CD4-positive, alpha-beta T cell treated with Interleukin-1 beta for 1 hour (primary cell): ENCODE measurements at regions not wholly inside any gene's neighbourhood (a gene's known extent, or its start where the extent isn't known, plus 50 kb on each side); places are given as distances from the start of the nearest gene placed in this dataset.
"Not testable (repeated sequence)": the region's sequence is repeated elsewhere in the genome, so short reads cannot be mapped to it uniquely, and the experiment has no call there.

Source experiments
- DNase-seq, 2 donors: peaks; one replicate each; pipeline ENCODE4 v3.0.0-alpha.2; 2020 to 2022

DNA sequence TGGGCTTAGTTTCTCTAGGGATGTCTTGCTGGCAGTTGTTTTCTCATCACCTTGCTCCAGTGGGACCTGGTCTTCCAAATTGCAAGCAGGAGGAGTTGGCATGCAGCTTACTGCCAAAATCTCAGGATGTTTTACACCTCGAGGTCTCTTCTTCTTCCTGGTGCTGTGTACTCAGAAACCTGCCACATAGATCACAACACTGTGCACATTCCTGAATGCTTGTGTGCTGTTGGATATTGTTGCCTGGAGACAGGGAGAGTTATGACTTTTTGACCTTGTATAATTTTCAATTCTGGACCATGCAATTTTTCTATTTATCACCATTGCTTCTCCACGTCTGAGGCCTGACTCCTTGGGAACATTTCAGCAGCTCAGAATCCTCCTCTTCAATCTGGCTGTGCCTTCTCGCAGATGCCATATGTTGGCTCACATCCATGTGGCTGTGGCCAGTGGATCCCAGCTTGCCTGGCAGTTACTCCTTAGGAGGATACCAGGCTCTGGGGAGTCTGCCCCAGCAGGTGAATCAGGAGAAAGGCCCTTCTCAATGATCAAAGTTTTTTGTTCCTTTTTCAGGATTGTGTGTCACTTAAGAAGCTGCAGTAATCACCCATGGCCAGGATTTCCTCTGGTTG is 489.3 kb downstream of the TSN start:
- no peak for DNase-seq

DNA sequence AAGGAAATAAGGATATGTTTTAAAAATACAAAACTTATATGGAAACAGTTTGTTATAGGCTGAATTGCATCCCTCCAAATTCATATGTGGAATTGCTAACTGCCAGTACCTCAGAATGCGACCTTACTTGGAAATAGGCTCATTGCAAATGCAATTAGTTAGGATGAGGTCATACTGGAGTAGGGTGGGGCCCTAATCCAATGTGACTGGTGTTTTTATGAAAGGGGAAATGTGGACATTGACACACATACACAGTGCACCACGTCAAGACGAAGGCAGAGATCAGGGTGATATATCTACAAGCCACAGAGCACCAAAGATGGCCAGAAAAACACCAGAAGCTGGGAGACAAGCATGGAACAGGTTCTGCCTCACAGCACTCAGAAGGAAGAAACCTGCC is 494.2 kb downstream of the TSN start:
- no peak for DNase-seq

DNA sequence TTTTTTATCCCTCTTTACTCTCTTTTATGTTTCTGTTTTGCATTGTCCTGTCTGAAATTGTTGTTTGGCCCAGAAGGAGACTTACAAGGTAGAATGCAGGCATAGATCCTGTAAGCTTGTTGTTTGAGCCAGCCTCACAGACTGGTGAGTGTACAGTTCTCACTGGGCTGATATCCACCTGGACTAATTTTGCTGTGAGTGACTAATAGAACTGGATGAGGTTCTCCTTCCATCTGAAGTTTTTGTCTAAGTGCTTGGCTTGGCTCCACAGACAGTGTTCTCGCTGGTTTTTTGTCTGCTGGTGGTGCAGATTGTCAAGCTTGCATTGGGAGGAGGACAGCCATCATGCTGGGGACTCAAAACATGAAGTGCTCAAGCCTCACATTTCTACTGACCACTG is 495.7 kb downstream of the TSN start:
- no peak for DNase-seq

DNA sequence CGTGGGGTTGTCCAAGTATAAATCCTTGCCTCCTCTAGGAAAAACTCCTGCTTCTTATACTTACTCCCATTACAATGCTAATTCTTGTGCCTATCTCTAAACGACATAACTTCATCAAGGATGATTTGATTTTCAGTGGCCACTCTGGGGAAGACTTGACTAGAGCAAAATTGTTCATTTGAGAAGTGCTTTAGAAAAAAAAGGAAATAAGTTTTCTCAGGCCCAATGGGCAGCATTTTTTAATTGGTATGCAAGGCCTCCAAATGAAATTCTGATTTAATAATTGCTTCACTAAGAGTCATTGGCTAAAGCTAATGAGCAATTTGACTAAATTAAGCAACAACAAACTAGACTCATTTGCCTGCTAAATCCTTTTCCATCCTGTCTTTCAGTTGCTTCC is 496.1 kb downstream of the TSN start:
- no peak for DNase-seq

DNA sequence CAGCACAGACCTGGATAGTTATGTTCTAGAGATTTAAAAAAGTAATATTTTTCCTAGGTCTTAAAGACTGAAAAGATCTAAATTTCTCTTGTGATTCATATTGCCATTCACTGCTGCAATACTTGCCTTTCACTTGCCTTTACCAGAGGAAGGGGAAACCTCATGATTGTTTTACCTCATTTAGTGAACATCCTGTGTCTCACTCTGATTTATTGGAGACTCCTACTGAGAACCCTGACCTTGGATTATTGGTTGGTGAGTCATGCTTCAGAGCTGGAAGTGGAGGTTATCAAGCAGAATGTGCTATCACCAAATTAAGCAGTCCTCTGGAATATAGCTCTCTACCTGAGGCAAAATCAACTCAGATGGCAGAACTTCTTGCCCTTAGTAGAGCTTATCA is 500.5 kb downstream of the TSN start:
- no peak for DNase-seq

DNA sequence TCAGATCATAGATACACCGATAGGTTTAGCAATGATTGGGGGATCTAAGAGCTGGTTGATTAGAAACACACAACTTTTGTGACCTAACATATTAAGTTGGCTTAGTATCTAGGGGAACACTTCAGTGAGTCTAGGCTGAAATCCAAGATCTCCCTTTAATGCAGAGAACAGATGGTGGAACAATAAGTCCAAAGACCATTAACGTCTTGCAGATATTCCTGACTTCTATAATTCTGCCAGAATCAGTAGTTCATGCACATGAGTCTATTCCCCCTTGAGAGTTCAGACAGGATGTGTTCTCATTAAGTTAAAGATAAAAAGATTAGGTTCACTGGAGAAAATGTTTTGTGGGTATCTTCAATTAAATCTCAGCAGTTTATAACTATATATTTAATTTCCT is 506.5 kb downstream of the TSN start:
- no peak for DNase-seq

DNA sequence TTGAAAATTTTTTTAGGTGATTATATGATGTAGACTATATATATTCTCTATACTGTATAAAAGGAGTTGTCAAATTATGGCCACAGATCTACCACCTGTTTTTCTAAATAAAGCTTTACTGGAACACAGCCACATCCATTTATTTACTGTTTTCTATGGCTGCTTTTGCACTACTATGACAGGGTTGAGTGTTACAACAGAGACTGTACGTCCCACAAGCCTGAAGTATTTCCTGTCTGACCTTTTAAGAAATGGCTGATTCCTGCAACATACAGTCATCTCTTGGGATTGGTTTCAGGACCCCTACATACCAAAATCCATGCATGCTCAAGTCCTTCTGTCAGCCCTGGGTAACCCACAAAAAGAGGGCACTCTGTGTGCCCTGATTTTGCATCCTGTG is 508.3 kb downstream of the TSN start:
- no peak for DNase-seq

DNA sequence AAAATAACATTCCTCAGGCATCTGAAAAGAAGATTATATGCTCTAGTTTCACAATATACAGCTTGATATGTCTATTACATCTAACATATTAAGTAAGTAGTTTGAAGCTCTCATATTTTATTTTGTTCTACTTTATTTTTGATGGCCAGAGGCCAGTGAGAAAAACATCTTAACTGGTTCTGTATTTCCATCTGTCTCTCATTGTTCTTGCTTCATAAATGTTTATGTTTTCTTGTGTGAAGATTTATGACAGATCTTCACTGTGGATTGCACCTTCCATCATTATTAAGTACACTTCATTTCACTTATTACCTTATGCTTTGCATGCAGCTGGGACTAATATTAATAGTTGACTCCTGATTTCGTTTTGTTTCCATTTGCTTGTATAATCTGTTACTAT is 511.2 kb downstream of the TSN start:
- no peak for DNase-seq

DNA sequence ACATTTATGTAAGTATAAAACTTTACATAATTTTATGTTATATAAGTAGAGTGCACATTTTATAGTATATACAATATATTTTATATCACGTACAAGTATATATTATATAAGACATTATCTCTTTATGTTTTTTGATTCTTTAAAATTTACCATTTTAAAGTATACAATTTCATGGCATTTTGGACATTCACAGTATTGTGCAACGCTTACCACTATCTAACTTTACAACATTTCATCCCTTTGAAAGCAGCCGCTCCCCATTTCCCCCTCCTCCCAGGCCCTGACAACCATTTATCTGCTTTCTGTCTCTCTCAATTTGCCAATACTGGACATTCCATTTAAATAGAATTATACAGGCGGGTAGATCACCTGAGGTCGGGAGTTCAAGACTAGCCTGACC is 512.5 kb downstream of the TSN start:
- no peak for DNase-seq

DNA sequence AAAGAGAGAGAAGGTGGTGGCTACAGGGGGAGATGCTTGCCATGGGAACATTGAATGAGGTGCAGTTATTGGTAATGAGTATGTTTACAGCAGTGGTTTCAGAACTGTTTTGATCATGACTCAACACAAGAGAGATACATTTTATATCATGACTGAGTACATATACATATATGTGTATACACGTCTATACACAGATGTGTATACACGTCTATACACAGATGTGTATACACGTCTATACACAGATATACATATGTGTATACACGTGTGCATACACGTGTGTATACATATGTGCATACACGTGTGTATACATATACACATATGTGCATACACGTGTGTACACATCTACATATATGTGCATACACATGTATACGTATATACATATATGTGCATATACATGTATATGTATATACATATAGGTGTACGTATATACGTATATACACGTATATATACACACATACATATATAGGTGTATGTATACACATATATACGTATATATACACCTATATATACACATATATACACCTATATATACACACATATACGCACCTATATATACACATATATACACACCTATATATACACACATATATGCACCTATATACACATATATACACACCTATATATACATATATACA is 518.5 kb downstream of the TSN start:
- no peak for DNase-seq

DNA sequence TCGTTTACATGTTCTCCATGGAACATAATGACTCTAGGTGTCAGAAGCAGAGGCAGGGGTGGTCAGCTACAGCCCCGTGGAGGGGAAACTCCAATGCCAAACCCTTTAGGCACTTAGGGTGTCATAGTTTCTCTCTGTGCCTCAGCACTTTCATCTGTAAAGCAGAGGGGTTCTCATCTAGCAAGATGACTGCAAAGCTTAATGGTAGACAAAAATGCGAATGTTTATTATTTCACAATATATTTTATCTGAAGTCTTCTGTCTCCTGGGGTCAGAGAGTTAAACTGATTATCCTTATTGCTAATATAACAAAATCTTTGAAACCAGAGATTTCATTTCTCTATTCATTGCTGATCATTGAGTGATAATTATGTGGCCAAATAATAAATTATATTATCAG is 522.5 kb downstream of the TSN start:
- no peak for DNase-seq

DNA sequence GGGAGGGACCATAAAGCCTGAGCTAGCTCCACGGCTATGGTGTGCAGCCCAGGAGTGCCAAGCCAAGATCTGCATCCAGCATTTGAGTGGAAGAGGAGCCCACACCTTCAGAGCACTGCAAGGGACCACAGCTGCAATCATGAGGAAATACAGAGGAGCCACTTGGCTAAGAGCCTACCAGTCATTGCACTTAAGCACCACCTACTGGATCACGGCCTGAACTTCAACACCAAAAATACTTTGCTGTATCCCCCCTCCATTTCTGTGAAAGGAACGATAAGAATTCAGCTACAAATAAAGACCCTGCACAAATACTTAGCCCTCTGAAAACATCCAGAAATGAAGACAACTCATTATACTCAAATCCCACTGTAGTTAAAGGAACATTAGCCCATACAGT is 545.3 kb downstream of the TSN start:
- DNase-seq, result no peak

DNA sequence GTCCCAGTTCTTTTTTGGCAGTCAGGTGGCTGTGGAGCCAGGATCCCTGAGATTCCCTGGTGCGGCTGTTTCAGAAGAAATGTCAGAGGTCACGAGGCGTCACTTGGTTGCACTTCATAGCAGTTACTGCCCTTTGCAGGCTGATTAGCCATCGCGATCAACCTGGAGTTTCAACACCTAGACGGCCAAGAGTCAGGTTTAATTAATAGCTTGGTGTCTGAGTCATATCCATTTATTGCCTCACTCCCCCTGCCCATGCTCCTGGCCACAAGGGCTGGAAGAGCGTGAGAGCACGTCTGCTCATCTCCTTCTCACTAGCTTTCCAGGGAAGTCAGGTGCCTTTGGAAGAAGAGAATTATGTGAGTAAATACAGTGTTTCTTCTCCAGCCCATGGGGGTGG is 552.3 kb downstream of the TSN start:
- DNase-seq, result no peak

DNA sequence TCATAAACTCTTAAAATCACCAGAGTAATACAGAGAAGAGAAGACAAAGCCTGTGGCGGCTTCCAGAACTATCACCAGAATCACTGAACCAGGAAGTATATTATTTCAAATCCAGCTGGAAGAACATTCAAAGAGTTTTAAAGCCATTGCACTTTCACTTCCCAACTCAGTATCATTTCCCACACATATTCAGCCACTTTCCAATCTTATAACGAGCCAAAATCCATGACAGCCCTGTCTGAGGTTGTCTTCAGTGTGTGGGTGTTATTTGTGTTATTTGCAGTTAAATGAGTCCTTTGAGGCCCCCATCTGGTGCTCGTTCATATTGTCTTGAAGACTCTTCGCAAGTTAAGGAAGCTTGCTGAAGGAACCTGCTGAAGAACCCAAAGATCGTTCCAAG is 559.9 kb downstream of the TSN start:
- no peak for DNase-seq

DNA sequence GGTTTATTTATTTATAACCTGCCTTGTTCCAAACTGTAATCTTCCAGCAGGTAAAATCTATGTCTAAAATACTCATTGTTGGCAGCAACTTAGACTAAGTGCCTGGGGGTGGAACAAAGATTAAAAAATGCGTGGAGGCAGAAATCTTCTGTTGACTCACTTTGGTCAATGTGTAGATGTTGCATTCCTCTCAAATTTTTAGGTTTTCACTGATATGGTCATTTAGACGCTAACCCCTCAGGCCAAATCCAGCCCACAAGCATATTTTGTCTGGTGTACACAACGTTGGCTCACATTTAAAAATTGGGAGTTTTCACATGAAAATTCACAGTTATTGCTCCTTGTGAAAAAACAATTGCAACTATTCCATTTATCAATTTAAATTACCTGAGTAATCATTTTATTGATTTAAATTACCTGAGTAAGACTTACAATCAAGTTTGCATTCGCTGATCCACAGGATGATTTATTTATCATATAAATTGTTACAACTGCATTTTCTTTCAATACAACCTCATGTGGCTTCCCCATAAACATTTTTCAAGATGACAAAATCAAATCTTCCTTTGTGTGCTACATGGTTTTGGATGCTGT is 564.2 kb downstream of the TSN start:
- no peak for DNase-seq

DNA sequence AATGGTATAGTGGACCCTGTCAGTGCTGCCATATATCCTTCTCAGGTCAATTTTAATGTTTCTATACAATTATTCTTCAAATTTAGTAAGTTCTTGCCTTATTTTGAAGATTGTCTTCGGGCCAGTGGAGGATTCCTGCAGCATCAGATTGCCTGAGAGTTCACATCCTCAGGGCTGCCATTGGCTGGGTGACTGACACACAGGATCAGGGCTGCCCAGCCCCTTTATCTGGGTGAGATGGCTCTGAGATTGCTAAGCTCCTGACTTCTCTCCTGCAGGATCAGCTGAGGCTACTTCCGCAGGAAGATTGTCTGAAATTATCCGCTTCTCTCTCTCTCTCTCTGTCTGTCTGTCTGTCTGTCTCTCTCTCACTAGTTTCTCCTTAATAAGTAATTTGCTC is 567.4 kb downstream of the TSN start:
- no peak for DNase-seq

DNA sequence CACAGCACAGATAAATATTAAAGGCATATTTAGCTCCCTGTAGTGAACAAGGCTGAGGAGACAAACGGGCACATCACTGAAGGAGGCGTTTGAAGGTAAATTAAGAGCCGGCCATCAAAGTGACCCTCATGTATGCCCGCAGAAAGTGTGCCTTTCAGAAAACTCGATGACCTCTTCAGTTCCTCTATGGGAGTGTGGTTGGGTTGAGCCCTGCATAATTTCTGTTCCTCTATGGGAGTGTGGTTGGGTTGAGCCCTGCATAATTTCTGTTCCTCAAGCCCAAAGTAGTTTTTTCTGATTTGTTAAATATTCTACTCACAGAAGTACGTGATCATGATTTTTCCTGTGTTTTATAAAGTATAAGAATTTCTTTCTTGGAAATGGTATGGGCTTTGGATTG is 568.5 kb downstream of the TSN start:
- DNase-seq, result no peak

DNA sequence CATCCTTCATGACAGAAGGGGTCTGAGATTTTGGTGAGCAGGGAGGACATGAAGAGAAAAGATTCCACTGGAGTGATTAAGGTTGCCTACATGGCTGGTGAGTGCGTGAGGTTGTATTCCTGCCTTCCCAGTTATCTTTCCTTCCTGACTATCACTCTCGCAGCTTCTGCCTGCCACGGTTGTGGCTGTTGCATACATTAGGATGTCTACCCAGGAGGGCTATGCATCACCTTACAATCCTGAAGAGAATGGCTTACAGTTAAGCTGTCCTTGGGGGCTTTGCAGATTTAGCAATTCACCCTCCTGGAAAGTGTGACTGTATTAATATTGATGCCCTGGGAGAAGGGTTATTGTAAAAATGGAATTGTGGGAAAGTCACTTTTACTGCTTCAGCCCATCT is 571.0 kb downstream of the TSN start:
- no peak for DNase-seq

DNA sequence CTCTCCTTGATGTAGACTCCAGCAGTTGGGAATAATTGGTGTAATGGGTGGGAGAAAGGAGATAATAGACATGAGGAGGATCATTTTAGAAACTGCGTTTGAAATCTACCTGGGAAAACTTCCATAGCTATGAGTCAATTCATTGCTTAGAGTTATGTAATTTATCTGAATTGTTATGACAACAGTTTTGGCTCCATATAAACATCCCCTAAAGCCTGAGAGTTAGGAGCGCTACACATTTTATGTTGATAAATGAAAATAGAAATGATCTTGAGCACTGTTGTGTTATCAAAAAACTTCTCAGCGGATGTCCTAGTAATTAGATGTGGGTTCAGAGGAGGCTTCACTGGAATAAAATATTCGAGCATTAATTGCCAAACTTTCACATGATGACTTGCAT is 573.4 kb downstream of the TSN start:
- no peak for DNase-seq

DNA sequence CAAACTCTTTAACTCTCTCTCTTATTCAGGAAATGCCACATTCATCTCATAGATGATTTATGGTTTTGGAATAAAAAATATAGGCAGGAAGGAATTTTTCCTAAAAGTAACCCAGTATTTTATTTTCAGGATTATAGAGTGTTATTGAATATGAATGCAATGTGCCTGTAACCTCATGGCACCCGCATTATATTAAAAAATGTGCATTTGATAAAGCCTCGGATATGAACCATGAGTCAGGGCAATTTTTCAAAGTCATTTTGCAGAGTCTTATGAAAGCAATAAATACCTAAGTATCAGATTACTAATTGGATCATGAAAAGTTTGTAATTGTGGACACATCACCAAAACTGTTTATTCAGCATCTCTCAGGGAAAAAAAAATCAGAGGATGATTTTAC is 573.8 kb downstream of the TSN start:
- DNase-seq, result no peak

DNA sequence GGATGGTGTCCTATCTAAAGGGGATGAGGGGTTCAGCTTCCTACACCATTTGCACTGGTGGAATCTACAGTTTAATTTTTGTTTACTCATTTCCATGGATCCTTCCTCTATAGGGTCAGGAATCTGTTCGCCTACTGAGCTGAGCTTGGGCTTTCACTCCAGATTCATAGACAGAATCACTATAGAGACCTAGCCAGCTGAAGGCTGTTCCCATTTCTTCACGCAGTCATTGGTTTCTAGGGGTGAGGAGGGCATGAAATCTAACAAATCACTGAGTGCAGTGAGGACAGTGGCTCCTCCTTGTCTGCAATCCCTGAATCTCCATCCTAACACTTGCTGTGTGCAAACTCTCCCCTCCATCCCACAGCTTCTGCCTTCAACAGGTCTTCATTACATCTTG is 578.5 kb downstream of the TSN start:
- no peak for DNase-seq

DNA sequence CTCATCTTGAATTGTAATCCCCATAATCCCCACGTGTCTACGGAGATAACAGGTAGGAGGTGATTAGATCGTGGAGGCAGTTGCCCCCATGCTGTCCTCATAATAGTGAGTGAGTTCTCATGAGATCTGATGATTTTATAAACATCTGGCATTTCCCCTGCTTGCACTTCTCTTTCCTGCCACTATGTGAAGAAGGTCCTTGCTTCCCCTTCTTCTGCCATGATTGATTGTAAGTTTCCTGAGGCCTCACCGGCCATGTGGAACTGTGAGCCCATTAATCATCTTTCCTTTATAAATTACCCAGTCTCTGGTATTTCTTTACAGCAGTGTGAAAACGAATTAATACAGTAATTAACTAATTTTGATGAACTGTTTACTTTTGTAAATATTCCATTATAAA is 582.5 kb downstream of the TSN start:
- no peak for DNase-seq

DNA sequence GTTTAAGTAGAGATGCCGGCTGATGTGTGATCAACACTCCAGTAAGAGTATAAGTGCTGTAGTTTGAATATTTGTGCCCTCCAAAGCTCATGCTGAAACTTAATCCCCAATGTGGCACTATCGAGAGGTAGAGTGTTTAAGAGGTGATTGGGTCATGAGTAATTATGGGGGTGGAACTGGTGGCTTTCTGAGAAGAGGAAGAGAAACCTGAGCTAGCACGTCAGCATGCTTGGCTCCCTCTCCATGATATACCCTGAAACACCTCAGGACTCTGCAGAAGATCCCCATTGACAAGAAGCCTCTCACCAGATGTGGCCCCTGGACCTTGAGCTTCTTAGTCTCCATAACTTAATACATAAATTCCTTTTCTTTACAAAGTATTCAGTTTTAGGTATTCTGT is 584.8 kb downstream of the TSN start:
- no peak for DNase-seq

DNA sequence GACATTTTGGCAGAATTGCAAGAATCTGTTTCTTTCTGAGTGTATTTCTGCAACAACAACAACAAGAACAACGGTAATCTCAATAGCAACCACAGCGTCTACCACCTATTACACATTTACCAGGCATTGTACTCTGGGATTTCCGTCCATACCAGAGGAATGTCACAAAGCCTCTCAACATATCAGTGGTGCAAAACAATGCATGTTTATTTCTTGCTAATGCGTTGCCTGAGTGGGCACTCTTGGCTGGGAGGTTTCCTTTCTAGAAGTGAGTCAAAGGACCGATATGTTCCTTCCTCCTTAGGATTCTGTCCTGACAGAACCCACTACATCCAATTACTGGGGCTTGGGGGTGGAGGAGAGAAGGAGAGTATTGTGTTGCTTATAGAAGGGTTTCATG is 585.6 kb downstream of the TSN start:
- no peak for DNase-seq

DNA sequence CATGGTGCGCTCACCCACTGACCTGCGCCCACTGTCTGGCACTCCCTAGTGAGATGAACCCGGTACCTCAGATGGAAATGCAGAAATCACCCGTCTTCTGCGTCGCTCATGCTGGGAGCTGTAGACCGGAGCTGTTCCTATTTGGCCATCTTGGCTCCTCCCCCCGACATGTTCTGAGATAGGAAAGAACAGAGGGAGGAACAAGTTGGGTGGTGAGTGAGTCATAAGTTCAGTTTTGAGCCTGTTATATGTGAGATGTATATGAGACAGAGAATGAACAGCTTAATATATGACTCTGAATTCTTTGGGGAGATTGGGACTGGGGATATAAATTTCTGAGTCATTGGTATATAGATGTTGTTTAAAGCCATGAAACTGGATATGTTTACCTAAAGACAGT is 596.7 kb downstream of the TSN start:
- DNase-seq, result not testable (repeated sequence)
